SK-N-SH treated with all-trans-retinoic acid at 6 μM for 48 hours (cell line): ENCODE measurements at regions not wholly inside any gene's neighbourhood (a gene's known extent, or its start where the extent isn't known, plus 50 kb on each side); places are given as distances from the start of the nearest gene placed in this dataset.

Experiments used
- BACH2 ChIP-seq: fragments of 250-450 bp; sonication (Bioruptor Pico); IDR thresholded peaks from 2 replicates; pipeline ENCODE4 v1.9.0; 2021; ENCODE audit warnings: mild to moderate bottlenecking, borderline replicate concordance
- PPARA ChIP-seq: fragments of 250-450 bp; sonication (Bioruptor Pico); IDR thresholded peaks from 2 replicates; pipeline ENCODE4 v1.5.0; 2020; ENCODE audit warnings: mild to moderate bottlenecking, borderline replicate concordance

DNA sequence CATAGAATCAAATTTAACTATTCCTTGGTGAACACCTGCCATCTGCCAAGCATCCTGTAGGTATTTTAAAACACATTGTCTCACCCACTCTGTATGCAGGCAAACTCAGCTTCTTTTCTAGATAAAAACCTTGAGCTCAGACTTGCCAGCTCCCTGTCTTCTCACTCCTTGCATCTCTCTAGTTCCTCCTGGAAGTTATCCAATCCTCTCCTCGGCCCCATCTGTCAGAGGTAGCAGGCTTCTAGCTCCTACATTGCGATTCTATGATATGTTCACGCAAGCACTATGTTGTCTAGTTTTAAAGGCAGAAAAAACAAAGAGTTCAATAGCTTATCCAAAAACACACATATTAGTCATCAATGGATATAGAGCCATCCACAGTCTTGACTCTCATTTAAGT is 67.0 kb upstream of the APCDD1 start:
- TF ChIP-seq PPARA (CRISPR knock-in tag), result no peak
- no peak for TF ChIP-seq BACH2
